DMS114 treated with DMSO at 0.1 percent for 48 hours (cell line): ENCODE measurements at regions not wholly inside any gene's neighbourhood (a gene's known extent, or its start where the extent isn't known, plus 50 kb on each side); places are given as distances from the start of the nearest gene placed in this dataset.
"Not testable (repeated sequence)": the region's sequence is repeated elsewhere in the genome, so short reads cannot be mapped to it uniquely, and the experiment has no call there.

ENCODE experiments used
- DNase-seq: peaks from one replicate; lab custom pipeline; 2025; ENCODE audit not compliant: unreplicated experiment; lab: John Stamatoyannopoulos, UW

DNA sequence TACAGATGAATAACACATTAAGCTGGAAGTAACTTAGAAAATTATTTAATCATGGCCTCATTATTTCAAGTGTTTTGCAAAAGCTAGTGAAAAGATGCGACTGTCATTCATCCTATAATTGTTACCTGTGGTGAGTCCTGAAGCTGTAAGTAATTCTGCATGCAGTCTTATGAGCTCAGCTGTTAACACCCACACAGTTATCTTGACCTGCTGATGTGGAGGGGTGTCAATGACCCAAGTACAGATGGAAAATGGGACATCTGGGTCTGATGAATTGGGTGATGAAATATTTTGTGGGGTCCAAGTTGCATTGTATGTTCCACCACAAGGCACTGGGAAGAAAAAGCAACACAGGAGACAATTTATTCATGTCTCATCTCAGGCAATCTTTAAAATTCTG lies 68.9 kb downstream of the OR13A1 start:
- no peak for DNase-seq

DNA sequence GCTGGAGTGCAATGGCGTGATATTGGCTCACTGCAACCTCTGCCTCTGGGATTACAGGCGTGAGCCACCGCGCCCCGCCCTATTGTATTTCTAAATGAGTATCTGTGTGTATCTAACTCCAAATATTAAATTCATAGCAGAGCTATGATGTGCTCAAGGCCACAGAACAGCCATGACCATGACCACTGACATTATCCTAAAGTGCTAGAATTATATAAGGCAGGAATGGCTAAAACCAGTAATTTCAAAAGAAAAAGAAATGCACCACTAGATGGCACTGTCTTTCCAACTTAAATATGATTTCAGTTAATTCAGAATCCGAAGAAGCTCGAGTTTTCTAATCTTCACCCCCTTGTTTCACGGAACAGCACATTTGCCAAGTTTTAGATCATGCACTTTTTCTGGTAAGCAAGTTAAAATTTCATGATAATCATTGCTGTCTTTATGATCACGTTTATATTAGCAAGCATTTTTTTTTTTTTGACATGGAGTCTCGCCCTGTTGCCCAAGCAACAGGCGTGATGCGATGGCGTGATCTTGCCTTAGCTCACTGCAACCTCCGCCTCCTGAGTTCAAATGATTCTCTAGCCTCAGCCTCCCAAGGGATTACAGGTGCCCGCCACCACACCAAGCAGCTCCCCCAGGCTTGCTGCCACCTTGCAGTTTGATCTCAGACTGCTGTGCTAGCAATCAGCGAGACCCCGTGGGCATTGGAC lies 65.3 kb downstream of the OR13A1 start:
- DNase-seq = peak; percentile 82

DNA sequence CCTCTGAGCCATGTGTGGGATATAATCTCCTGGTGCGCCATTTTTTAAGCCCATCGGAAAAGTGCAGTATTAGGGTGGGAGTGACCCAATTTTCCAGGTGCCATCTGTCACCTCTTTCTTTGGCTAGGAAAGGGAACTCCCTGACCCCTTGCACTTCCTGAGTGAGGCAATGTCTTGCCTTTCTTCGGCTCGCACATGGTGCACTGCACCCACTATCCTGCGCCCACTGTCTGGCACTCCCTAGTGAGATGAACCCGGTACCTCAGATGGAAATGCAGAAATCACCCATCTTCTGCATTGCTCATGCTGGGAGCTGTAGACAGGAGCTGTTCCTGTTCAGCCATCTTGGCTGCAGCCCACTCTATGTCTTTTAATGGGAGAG lies 64.7 kb downstream of the OR13A1 start:
- DNase-seq = not testable (repeated sequence)
